Right lobe of liver (tissue), 4 donors: ENCODE measurements at regions not wholly inside any gene's neighbourhood (a gene's known extent, or its start where the extent isn't known, plus 50 kb on each side); places are given as distances from the start of the nearest gene placed in this dataset.

Source experiments
- CTCF ChIP-seq, 4 donors: fragments of 200-600 bp in 3 of 4; fragments of 450-650 bp in 1 of 4; IDR thresholded peaks; one replicate each; pipeline versions ENCODE4 v1.5.1 to v1.8.0; 2016 to 2022; ENCODE audit warnings: antibody characterized with exemption in 4 of 4, mild to moderate bottlenecking in 2 of 4
- POLR2A ChIP-seq: fragments of 450-650 bp; IDR thresholded peaks from one replicate; pipeline ENCODE4 v1.6.1; 2017; ENCODE audit warnings: antibody characterized with exemption, mild to moderate bottlenecking
- donor health status: DM: no; HTN: no; CAD: no.
- donor health status: DM: no; HTN: no; CAD: no.
- donor health status: DM: no; HTN: yes; CAD: no.

- TF ChIP-seq CTCF (IDR thresholded peaks at IDR 0.05), result no peak
- no peak for TF ChIP-seq POLR2A
Measured at GRCh38 chr22:47597041-47597440, 834.6 kb downstream of the TBC1D22A start.
